Stimulated activated CD4-positive, alpha-beta T cell treated with anti-CD3 and anti-CD28 coated beads, Interleukin-15, amount 100 ng/mL, for 24 hours (primary cell): ENCODE measurements at regions not wholly inside any gene's neighbourhood (a gene's known extent, or its start where the extent isn't known, plus 50 kb on each side); places are given as distances from the start of the nearest gene placed in this dataset.
A peak's percentile ranks its signal among the peaks of the same experiment; 100 is the strongest.
"Not testable (repeated sequence)": the region's sequence is repeated elsewhere in the genome, so short reads cannot be mapped to it uniquely, and the experiment has no call there.

ENCODE experiments used
- DNase-seq: peaks from one replicate; pipeline ENCODE4 v3.0.0-alpha.2; 2020

DNA sequence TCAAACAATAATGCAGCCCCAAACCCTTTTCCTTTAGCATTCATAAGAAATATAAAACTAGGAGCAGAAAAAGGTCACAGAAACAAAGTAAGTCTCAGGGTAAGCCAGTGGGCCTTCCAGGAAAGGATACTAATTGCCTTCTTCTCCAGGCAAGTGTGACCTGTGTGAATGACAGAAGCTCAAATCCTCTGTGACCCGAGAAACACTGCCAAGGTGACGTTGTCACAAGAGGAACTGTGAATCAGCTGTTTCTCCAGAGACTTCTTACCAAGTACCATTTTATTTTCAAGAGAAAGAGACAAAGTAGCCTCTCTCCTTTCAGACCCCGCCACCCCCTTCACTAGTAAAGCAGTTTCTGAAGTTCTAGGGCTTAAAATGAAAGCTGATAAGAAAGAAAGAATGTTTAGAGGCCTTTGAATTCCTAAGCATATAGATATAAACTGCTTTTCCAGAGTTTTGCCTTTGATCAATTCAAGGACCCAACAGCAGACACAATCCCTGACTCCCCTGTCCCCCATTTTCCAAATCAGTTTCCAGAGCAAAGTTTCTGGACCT, 155.6 kb downstream of the NUF2 start:
- no peak for DNase-seq

DNA sequence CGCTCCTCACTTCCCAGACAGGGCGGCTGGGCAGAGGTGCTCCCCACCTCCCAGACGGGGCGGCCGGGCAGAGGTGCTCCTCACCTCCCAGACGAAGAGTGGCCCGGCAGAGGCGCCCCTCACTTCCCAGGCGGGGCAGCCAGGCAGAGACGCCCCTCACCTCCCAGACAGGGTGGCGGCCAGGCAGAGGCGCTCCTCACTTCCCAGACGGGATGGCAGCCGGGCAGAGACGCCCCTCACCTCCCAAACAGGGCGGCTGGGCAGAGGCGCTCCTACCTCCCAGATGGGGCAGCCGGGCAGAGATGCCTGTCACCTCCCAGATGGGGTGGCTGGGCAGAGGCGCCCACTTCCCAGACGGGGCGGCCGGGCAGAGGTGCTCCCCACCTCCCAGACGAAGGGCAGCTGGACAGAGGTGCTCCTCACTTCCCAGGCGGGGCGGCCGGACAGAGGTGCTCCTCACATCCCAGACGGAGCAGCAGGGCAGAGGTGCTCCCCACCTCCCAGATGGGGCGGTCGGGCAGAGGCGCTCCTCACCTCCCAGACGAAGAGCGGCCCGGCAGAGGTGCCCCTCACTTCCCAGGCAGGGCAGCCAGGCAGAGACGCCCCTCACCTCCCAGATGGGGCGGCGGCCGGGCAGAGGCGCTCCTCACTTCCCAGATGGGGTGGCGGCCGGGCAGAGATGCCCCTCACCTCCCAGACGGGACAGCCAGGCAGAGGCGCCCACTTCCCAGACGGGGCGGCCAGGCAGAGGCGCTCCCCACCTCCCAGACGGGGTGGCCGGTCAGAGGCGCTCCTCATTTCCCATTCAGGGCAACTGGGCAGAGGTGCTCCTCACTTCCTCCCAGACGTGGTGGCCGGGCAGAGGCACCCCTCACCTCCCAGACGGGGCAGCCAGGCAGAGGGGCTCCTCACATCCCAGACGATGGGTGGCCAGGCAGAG, 176.9 kb downstream of the NUF2 start:
- DNase-seq: not testable (repeated sequence)

DNA sequence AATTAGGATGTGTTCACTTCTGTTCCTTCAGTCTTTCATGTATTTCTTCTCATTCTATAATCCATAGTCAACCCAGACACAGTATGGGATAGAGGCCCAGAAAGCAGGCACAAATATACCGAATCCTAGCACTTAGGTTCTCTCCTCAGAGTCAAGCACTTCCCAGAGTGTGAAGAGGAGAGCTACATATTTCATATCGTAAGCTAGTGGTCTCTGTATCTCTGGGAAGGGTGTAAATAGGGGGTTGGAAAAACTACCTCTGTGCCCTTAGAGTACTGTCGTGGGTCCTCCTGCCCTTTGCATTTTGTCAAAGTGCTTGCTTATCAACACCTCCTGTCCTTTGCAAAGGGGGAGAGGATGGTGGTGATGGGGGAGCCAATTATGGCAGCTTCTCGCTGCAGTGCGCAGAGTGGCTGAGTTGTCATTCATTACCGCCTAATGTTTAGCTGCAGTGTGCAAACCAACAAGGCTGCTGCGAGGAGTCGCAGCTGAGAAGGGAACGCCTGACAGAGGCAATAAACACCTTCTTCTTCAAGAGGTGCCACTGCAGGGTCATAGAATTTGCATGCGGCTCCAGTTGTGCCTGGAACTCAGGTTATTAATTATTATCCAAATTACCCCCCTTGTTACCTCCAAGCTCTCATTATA, 182.7 kb downstream of the NUF2 start:
- DNase-seq: no peak

DNA sequence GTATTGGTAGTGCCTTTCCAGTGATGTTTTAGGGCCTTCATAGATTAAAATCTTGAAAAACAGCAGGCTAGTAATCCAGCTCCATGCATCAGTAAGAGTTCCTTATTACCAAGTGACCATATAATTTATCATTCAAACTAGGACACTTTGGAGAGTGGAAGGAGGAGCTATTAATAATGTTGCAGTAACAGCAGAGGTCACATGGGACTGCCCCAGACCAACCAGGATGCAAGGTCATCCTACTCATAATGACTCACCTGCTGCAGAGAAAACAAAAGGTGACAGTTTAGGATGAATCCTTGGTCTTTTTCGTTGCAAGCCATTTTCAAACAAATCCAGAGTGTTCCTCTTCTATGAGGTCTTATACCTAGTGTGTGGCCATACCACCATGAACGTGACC, 187.4 kb downstream of the NUF2 start:
- DNase-seq: no peak

DNA sequence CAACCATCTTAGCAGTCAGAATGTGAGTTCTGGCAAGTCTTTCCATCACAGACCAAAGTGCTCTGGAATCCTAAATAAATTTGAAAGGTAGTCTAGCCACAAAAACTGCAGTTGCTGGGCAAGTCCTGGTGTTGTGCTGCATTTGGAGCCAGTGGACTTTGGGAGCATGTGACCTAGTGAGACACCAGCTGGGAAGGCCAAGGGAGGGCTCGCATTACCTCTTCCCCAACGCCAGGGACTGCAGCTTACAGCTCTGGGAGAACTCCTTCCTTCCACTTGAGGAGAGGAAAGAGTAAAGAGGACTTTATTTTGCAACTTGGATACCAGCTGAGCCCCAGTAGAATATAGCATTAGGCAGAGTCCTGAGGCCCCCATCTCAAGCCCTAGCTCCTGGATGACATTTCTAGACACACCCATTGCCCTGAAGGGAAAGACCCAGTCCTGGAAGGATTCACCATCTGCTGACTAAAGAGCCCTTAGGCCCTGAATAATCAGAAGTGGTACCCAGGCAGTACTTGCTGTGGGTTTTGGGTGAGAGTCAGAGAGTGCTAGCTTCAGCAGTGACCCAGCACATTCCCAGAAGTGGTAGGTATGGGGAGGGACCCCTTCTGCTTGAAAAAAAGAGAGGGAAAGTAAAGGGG, 190.7 kb downstream of the NUF2 start:
- no peak for DNase-seq

DNA sequence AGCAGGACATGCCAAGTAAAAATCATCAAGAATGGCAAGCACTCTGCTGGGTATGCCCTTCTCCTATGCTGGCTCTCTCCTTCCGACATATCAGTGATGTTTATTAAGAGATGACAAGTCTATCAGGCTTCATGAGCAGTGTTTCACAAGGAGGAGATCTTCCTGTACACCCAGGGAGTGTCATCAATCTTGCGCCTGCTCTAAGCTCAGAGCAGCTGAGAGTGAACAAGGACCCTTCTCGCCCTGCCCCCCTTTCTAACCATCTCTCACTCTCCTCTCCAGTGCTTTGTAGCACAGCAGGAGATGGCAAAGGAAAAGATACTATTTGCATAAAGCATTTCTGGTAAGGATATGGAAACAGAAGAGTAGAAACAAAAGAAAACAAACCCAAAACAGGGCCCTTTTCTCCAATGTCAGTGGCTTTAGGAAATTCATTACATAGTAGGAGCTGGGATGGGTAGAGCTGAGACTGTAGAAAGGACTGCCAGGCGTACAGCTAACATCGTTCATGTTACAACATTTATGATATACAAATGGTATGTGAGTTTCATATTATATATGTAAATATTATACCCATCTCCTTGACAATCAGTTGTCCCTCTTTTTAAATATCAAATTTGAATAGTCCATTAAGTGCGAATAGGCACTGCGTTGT, 201.7 kb downstream of the NUF2 start:
- no peak for DNase-seq

DNA sequence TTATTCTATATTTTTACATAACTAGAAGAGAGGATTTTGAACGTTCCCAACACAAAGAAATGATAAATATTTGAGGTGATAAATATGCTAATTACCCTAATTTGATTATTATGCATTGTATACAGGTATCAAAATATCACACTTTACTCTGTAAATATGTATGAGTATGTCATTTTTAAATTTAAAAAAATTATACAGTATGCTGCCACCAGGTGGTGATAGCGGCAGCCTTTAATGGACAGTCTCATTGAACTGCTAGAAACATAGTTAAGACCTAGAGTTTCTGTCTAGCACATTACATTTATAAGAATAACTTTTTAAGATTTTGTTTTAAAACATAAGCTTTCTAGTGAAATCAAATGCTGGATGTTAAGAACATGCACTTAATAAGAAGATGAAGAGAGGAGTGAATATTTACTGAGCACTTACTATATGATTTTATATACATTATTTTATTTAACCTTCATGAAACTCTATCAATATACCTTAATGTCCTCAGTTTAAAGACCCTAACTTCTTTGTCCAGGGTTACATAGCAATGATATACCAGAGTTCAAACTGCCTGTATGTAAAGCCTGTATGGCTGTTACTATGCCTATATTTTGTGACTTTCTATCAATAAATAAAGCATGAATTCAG, 207.1 kb downstream of the NUF2 start:
- DNase-seq: peak; percentile 28

DNA sequence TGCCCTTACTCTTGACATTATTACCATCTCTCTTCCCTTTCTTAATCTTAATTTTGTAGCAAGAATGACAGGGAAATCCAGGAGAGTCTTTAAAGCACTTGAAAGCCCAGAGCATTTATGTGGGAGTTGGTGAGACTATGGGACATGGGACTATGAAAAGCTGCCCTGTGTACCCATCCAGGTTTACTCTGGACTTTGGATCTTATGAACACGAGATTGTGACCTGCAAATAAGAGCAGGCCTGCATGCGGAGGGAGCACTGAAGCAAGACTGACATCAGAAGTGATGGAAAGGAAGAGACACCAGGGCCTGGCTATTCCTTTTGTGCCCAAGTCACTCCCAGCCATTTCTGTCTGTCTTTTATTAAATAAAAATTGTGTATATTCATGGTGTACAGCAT, 209.6 kb downstream of the NUF2 start:
- DNase-seq: no peak

DNA sequence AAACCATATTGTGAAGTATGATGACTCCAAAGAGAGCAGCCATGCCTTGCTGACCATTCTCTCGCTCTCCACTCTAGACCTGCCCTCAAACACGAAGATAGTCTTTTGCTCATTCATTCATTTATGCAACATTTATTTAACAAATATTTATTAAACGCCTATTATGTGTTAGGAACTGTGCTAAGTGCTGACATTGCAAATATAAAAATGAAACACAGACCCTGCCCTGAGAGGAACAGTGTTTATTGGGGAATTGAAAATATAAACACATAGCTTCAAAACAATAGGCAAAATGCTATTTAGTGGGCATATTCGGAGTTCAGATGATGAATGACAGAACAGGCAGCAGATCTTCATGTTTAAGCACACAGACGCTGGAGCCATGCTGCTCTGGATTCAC, 213.6 kb downstream of the NUF2 start:
- no peak for DNase-seq

DNA sequence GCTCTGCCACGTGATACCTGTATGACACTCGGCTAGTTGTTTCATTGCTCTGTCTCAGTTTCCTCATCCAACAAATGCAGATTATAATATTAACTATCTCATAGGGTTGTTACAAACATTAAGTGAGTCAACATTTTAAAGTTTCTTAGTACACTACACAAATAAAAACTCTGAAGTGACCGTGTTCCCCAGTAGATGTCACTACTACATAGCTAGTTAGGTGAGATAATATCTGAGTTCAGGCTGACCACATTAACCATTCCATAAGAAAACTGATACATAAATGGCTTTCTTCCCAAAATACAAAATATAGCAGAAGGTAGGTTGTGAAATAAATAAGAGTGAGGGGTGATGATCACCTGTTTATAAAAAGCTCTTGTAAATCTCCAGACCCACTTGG, 214.1 kb downstream of the NUF2 start:
- no peak for DNase-seq

DNA sequence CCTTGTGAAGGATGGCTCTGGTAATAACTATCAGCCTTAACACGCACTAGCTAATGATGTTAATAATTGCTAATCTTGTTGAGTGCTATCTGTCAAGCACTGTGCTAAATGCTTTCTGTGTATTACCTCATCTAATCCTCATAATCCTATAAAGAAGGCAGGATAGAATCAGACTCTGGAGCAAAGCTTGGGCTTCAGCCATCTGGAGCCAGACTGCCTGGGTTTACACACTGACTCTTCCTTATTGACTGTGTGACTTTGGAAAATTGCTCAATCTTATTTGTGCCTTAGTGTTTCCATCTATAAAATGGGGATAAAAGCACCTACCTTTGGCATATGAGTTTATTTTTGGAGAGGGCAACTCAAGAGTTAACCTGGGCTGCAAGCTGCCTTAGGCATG, 216.1 kb downstream of the NUF2 start:
- no peak for DNase-seq

DNA sequence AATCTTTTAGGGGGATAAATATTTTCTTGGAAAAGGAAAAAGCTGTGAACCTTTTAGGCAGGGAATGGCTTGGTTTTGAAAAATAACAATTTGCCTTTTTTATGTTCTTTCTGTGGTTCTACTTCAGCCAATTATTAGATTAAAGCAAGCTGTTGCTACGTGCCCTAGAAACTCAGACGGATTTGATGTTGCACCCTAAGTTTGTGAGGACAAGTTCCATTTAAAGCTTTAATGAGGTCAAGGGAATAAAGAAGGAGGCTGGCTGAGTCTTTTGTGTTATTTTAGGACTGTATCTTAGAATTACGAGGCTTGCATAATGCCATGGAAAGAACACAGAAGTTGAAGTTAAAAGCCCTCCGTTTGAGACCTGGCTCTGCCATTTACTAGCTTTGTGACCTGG, 216.9 kb downstream of the NUF2 start:
- no peak for DNase-seq

DNA sequence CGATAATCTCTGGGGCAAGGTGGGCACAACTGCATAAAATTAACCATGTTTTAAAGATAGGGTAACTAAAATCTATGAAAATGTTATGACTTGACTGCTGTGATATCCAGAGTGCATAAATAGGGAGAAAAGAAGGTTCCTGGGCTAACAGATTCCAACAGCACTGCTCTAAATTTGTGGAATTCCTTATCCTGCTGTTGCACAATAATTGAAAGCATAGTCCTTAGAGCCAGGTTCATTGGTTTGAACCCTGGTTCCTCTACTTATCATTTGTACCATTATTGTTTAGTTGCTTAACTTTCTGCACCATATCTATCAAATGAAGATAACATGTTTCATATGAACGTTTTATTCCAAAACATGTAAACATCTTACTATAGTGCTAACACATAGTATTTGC, 219.0 kb downstream of the NUF2 start:
- no peak for DNase-seq

DNA sequence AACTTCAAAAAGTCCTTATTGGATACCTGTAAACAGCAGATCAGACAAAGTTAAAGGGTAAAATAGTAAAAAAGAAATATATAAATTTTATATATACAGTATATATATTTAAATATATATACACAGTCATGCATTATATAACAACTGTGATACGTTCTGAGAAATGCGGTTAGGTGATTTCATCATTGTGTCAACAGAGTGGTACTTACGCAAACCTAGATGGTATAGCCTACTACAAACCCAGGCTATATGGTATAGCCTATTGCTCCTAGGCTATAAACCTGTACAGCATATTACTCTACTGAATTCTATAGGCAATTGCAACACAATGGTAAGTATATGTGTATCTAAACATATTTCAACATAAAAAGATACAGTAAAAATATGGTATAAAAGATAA, 222.7 kb downstream of the NUF2 start:
- DNase-seq: no peak

DNA sequence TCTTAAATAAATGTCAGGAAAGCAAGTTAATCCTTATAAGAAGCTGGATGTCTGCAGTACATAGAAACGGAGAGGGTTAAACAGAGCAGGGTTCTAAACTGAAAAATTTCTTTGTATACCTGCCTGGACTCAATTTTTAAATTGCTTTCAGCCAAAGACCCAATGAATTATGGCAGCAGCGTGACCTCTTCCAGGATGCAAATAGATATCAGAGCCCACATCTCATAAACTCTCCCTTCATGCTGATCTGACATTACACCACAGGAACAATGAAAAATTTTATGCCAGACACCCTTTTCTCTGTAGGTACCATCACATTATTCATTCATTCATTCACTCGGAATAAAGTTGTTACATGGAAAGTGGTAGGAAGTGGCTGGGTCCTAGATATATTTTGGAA, 236.4 kb downstream of the NUF2 start:
- DNase-seq: no peak

DNA sequence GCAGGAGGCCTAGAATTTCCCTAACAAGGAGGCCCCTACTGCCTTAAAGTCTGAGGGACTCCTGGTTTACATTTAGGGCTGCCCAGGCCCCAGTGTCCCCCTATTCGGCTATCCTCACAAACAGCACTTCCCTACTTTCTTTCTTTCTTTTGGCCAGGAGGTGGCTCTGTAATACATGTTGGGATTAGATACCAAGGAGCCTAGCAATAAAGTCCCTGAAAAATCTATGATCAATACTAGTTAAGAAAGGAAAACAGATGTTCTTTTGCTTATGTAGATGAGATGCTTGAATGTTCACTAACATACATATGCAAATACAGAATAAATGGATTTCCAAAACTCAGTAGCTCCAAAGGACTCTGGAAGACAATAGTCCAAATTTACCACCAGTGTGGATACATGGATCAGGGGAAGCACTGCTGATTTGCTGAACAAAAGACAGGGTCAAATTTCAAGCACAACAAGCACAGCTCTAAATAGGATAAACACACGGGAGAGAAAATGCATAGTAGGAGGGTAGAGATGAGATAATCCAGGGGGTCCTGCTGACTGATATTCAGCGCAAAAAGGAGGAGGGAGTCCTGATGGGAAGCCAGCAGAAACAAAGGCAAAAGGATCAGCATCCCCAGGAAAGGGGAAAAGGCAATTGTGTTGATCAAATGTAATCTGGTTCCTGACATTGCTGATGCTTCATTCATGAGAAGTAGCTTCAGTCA, 240.0 kb downstream of the NUF2 start:
- DNase-seq: no peak

DNA sequence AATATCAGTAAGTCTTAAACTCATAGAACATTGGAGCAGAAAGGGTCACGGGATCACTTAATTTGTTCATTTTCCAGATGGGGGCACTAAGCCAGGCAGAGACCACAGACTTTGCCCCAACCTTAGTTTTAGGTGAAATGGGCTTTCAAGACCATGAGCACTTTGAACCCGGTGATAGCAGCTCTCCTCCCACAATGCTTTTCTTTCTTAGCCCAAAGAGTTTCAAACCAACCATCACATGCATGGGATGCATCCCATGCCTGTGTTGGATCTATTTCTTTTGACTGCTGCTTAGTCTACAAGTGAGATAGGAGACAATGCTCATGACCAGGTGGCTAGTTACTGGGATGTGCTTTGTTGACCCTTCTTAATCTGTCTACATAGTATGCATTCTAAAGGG, 240.6 kb downstream of the NUF2 start:
- DNase-seq: no peak

DNA sequence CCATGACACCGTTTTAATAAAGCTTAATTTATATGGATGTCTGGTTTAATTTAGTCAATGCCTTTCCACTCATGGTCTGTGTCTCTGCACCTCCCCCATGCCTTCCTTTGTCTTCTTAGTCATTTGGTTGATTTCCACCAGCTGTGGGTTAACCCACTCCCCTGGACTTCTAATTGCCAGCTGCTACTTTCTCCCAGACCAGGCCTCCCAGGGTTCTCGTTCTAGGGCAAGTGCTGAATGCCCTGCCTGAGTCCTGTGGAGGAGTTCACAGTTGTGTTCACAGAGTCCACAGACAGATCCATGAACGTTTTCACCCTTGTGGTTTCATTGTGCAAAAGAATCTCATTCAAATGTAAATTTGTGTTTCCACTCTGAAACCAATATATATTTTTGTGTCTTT, 243.4 kb downstream of the NUF2 start:
- DNase-seq: no peak

DNA sequence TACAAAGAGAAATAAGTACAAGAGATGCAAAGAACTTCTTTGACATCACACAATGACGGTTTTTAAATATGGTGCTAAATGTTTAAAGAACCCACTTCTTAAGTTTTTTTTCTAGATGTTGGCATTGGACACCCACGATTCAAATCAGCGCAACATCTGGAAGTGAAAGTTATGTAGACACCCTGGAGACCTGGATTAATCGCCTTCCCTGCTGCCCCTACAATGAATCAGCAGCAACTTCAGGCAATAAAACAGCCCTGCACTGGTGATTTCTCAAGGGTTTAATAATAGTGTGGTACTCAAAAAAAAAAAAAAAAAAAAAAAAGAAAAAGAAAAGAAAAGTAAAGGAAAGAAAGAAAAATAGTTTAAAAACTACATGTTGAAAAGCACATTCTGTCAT, 248.3 kb downstream of the NUF2 start:
- DNase-seq: no peak

DNA sequence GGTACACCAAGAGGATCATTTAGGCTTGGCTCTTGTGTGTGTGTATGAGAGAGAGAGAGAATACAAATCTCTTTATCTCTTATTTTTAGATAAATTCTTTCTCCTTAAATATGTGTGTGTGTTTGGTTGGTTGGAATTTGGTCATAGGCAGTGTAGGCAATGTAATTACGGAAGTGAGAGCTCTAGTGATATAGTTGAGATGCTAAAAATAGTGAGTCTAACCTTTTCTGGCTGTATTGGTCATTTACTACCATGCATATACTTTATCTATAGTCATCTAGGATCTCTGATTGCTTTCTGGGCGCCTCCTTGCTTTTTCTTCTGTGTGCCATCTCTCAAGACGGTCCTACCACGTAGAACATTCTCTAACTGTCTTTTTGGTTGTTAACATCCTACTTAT, 250.2 kb downstream of the NUF2 start:
- DNase-seq: no peak

DNA sequence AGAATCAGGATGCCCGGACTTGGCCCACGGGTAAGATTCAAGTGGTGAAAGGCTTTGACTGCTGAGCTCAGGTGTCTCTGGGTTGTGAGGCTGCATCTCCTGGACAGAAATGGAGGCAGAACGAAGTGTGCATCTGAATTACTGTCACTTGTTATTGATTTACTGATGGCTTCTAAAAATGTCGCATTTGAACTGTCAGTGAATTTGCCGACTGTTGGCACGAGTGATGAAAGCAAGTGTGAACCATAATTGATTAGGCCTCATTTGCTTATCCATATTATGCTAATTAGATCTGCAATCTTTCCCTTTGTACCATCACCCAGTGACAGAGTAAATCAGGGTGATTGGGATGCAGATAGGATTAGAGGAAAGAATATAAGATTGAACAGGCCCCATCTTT, 252.4 kb downstream of the NUF2 start:
- no peak for DNase-seq

DNA sequence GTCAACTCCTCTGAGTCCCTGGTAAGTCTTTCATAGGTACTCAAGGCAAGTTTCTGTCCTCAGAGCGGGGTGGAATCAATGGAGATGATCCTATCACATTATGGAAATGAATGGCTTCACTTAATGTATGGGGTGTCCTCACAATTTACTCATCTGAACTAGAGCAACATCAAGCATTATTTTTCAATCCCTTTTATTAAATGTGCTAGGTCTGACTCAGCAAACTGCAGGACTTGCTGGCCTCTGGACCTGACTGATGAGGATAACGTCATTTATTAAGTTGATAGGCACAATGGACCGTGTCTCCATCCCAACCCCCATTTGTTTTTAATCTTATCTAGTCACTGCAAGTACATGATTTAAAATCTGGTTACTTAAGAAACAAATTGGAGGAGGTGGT, 259.2 kb downstream of the NUF2 start:
- no peak for DNase-seq
